Erythroblast (primary cell): ENCODE measurements at regions not wholly inside any gene's neighbourhood (a gene's known extent, or its start where the extent isn't known, plus 50 kb on each side); places are given as distances from the start of the nearest gene placed in this dataset.
A peak's percentile ranks its signal among the peaks of the same experiment; 100 is the strongest.

ENCODE experiments used
- DNase-seq, 2 experiments: peaks; one replicate each; lab custom pipeline; 2025; lab: John Stamatoyannopoulos, UW
- GATA1 ChIP-seq: IDR thresholded peaks from 2 replicates; pipeline ENCODE4 v1.6.1; 2011; ENCODE audit warnings: low read depth, mild to moderate bottlenecking, control low read depth, low read length, moderate library complexity
- POLR2A ChIP-seq: IDR thresholded peaks from 2 replicates; pipeline ENCODE4 v1.6.1; 2011; ENCODE audit warnings: mild to moderate bottlenecking, low read length

- no peak for TF ChIP-seq POLR2A
- no peak for TF ChIP-seq GATA1
- DNase-seq: no peak
These were observed 175.4 kb upstream of the S100G start for GRCh38 chrX:16474511-16474910.

- TF ChIP-seq POLR2A (no peak), GATA1 (no peak)
- DNase-seq: no peak
These were observed 173.9 kb upstream of the S100G start for GRCh38 chrX:16476009-16476408.

- TF ChIP-seq POLR2A (no peak), GATA1 (no peak)
These were observed 173.3 kb upstream of the S100G start for GRCh38 chrX:16476692-16477091.

GRCh38 chrX:16479206-16479869, 170.6 kb upstream of the S100G start:
- DNase-seq: peak; percentile 1 to 4
- TF ChIP-seq GATA1: no peak
- TF ChIP-seq POLR2A: no peak

More at GRCh38 chrX:16476692-16477091, 173.3 kb upstream of the S100G start:
- no peak for DNase-seq

GRCh38 chrX:16480049-16480448, 169.9 kb upstream of the S100G start:
- DNase-seq: peak; percentile 1

GRCh38 chrX:16484338-16484737, 165.6 kb upstream of the S100G start:
- no peak for DNase-seq
- TF ChIP-seq POLR2A: no peak
- TF ChIP-seq GATA1: no peak

More at GRCh38 chrX:16480049-16480448, 169.9 kb upstream of the S100G start:
- no peak for TF ChIP-seq GATA1
- TF ChIP-seq POLR2A: no peak

GRCh38 chrX:16487620-16488385, 162.2 kb upstream of the S100G start:
- TF ChIP-seq GATA1 (no peak), POLR2A (no peak)
- DNase-seq: no peak

GRCh38 chrX:16488959-16489358, 161.0 kb upstream of the S100G start:
- DNase-seq: no peak

GRCh38 chrX:16491461-16491860, 158.5 kb upstream of the S100G start:
- TF ChIP-seq GATA1: no peak
- TF ChIP-seq POLR2A: no peak
- no peak for DNase-seq

More at GRCh38 chrX:16488959-16489358, 161.0 kb upstream of the S100G start:
- TF ChIP-seq POLR2A (no peak), GATA1 (no peak)

GRCh38 chrX:16496175-16496574, 153.8 kb upstream of the S100G start:
- DNase-seq: no peak
- TF ChIP-seq POLR2A: no peak
- TF ChIP-seq GATA1: no peak

GRCh38 chrX:16511796-16512776, 137.9 kb upstream of the S100G start:
- TF ChIP-seq GATA1 (no peak), POLR2A (no peak)
- no peak for DNase-seq

- TF ChIP-seq GATA1: no peak
- no peak for TF ChIP-seq POLR2A
- DNase-seq: no peak
These were observed 133.6 kb upstream of the S100G start for GRCh38 chrX:16516232-16516876.

- no peak for DNase-seq
- TF ChIP-seq GATA1 (no peak), POLR2A (no peak)
These were observed 132.8 kb upstream of the S100G start for GRCh38 chrX:16517039-16517605.
